Spleen (tissue), 7 donors: ENCODE measurements at regions not wholly inside any gene's neighbourhood (a gene's known extent, or its start where the extent isn't known, plus 50 kb on each side); places are given as distances from the start of the nearest gene placed in this dataset.

Source experiments
- POLR2A ChIP-seq, 3 donors: fragments of 450-650 bp; IDR thresholded peaks; one replicate each; pipeline ENCODE4 v1.5.1; 2017; ENCODE audit warnings: antibody characterized with exemption in 3 of 3, mild to moderate bottlenecking in 1 of 3
- POLR2AphosphoS5 ChIP-seq, 3 donors: sonication (generic); formaldehyde crosslinking; IDR thresholded peaks; one replicate each; pipeline ENCODE4 v1.5.1; 2017; ENCODE audit warnings: antibody characterized with exemption in 3 of 3
- TF ChIP-seq, protein P1 (sequence below), 11 experiments: fragments of 200-600 bp in 7 of 11; fragments of 450-650 bp in 4 of 11; sonication (generic) in 4 of 11; IDR thresholded peaks in 8 of 11; conservative IDR thresholded peaks in 3 of 11; 1 replicate in 7 of 11; 2 replicates in 4 of 11; pipeline versions ENCODE4 v1.4.0 to v1.8.0; 2016 to 2021; ENCODE audit warnings: antibody characterized with exemption in 11 of 11, inconsistent platforms in 4 of 11, mild to moderate bottlenecking in 1 of 11
- donor health status: DM: no; HTN: no; CAD: no; lungs with moderate emphysema.
- donor health status: DM: no; HTN: no; CAD: no.
- donor health status: DM: no; HTN: no; CAD: no.

- TF ChIP-seq, protein P1, sequence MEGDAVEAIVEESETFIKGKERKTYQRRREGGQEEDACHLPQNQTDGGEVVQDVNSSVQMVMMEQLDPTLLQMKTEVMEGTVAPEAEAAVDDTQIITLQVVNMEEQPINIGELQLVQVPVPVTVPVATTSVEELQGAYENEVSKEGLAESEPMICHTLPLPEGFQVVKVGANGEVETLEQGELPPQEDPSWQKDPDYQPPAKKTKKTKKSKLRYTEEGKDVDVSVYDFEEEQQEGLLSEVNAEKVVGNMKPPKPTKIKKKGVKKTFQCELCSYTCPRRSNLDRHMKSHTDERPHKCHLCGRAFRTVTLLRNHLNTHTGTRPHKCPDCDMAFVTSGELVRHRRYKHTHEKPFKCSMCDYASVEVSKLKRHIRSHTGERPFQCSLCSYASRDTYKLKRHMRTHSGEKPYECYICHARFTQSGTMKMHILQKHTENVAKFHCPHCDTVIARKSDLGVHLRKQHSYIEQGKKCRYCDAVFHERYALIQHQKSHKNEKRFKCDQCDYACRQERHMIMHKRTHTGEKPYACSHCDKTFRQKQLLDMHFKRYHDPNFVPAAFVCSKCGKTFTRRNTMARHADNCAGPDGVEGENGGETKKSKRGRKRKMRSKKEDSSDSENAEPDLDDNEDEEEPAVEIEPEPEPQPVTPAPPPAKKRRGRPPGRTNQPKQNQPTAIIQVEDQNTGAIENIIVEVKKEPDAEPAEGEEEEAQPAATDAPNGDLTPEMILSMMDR (IDR thresholded peaks at IDR 0.05 in 8 of 11, conservative IDR thresholded peaks at IDR 0.05 in 3 of 11), result no peak
- TF ChIP-seq POLR2A (IDR thresholded peaks at IDR 0.05) (no peak), POLR2AphosphoS5 (IDR thresholded peaks at IDR 0.05) (no peak)
Measured at GRCh38 chr21:40990366-40990765, 143.4 kb upstream of the DSCAM start.
